ENCODE measurements at regions not wholly inside any gene's neighbourhood (a gene's known extent, or its start where the extent isn't known, plus 50 kb on each side); places are given as distances from the start of the nearest gene placed in this dataset.

DNA sequence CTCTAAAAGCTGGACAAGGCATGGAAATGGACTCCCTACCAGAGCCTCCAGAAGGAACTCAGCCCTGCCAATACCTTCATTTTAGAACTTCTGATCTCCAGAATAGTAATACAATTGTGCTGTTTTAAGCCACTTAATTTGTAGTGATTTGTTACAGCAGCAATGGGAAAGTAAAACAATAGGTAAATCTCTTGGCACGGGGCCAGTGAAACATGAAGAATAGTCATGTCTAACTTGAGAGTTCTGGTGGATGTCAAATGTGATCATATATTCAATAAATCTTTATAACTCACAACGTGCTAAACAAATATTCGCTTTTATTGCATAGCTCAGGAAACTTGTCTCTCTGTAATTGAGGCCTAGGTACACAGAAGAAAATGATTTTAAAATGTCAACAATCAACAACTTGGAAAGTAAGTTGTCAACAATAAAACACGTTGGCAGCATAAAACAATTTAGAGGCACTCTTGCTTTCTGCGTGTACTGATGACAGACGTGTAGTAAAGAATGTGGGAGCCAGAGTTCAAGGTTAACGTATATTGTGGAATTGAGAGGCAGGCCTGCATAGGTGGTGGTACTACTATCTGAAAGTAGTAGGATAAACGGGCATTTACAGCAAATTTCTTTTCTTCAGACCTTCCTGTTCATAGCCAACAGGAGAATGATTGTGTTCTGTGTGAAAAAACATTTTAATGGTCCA, 140.5 kb upstream of the OPRM1 start:
- no peak overlapping the region for H3K27ac ChIP-seq
- no peak for TF ChIP-seq ZFX (IDR thresholded peaks at IDR 0.05; ENCODE audit: borderline replicate concordance)
- TF ChIP-seq, protein P1, sequence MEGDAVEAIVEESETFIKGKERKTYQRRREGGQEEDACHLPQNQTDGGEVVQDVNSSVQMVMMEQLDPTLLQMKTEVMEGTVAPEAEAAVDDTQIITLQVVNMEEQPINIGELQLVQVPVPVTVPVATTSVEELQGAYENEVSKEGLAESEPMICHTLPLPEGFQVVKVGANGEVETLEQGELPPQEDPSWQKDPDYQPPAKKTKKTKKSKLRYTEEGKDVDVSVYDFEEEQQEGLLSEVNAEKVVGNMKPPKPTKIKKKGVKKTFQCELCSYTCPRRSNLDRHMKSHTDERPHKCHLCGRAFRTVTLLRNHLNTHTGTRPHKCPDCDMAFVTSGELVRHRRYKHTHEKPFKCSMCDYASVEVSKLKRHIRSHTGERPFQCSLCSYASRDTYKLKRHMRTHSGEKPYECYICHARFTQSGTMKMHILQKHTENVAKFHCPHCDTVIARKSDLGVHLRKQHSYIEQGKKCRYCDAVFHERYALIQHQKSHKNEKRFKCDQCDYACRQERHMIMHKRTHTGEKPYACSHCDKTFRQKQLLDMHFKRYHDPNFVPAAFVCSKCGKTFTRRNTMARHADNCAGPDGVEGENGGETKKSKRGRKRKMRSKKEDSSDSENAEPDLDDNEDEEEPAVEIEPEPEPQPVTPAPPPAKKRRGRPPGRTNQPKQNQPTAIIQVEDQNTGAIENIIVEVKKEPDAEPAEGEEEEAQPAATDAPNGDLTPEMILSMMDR (IDR thresholded peaks at IDR 0.05): no peak

DNA sequence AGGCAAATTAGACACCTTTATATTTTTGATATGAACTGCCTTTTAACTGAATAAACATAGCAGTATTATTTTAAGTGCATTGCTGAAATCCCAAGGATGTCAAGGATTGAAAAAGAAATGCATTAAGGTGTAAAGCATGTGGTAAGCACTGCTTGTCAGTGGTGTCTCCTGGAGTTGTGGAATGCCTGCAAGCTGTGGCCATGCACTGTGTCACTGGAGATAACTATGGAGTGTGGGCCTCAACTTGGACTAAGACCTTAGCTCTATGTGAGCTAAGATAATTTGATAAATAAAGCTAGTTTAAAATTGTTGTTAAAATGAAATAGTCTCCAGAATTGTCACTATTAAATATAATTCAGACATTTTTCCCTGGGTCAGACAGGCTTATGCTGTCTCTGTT, 156.6 kb upstream of the OPRM1 start:
- no peak overlapping the region for H3K27ac ChIP-seq
- TF ChIP-seq ZFX (IDR thresholded peaks at IDR 0.05; ENCODE audit: borderline replicate concordance): no peak
- TF ChIP-seq, protein P1 (IDR thresholded peaks at IDR 0.05): no peak

DNA sequence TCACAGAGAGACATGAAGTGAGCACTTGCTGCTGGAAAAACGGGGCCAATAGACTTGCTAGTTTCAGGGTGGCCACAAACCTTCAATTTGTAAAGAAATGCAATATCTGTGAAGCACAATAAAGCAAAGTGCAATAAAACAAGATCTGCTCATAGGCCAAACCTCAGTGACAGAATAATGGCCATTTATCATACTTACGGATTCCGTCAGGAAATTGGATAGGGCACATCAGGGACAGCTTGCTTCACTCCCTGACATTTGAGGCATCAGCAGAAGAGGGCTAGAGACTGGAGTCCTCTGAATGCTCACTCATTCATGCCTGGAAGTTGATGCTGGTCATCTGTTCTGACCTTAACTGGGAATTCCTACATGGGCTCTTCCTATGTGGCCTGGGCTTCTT, 165.5 kb upstream of the OPRM1 start:
- no peak for TF ChIP-seq ZFX (IDR thresholded peaks at IDR 0.05; ENCODE audit: borderline replicate concordance)
- TF ChIP-seq, protein P1 (IDR thresholded peaks at IDR 0.05): no peak
- H3K27ac ChIP-seq: no peak overlapping the region

DNA sequence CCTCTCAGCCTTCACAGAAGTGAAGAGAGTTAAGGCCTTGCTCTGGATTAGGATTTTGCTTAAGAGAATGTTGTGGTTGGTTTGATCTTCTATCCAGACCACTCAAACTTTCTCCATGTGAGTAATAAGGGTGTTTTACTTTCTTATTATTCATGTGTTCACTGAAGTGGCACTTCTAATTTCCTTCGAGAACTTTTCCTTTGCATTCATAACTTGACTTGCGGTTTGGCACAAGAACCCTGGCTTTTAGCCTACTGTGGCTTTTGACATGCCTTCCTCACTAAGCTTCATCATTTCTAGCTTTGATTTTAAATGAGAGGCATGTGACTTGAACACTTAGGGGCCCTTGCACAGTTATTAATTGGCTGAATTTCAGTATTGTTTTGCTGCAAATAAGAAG, 166.1 kb upstream of the OPRM1 start:
- H3K27ac ChIP-seq: no peak overlapping the region
- TF ChIP-seq, protein P1 (IDR thresholded peaks at IDR 0.05): no peak
- TF ChIP-seq ZFX (IDR thresholded peaks at IDR 0.05; ENCODE audit: borderline replicate concordance): no peak

DNA sequence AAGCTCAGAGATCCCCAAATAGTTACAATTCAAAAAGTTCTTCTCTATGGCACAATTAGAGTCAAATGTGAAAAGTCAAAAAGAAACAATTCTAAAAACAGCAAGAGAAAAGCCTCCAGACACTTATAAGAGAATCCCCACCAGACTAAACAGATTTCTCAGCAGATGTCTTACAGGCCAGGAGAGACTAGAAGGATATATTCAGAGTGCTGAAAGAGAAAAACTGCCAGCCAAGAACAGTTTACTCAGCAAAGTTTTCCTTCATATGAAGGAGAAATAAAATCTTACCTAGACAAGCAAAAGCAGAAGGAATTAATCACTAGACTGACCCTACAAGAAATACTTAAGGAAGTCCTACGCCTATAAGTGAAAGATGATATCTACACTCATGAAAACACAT, 176.1 kb upstream of the OPRM1 start:
- no peak overlapping the region for H3K27ac ChIP-seq
- TF ChIP-seq ZFX (IDR thresholded peaks at IDR 0.05; ENCODE audit: borderline replicate concordance): no peak
- TF ChIP-seq, protein P1 (IDR thresholded peaks at IDR 0.05): no peak

DNA sequence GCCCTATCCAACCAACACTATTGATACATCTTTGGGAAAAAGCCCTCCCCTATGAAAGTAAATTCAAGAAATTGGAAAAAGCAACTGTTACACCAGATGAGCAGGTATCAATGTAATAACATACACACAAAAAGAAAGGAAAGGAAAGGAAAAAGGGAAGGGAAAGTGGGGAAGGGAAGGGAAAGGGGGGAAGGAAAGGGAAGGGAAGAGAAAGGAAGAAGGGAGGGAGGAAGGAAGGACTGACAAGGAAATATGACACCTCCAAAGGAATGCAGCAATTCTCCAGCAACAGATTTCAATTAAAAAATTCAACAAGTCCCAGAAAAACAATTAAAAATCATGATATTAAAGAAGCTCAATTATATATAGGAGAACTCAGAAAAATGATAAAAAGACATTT, 176.9 kb upstream of the OPRM1 start:
- H3K27ac ChIP-seq: no peak overlapping the region
- TF ChIP-seq, protein P1 (IDR thresholded peaks at IDR 0.05): no peak
- TF ChIP-seq ZFX (IDR thresholded peaks at IDR 0.05; ENCODE audit: borderline replicate concordance): no peak

DNA sequence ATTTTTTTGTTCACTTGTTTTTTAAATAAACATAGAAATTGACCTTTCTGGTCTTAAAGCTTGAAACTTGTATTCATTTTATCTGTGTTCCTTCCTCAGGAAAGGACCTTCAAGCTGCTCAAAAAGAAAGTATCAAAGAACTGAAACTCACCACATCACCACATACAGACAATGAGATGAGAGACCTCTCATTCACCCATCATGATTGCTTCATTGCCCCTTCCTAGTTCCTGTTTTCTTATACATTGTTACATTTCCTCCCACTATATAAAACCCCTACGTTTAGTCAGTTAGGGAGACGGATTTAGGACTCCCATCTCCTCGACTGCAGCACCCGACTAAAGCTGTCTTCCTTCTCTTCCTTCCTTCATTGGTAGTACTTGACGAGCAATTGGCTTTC, 180.5 kb upstream of the OPRM1 start:
- H3K27ac ChIP-seq: no peak overlapping the region
- no peak for TF ChIP-seq ZFX (IDR thresholded peaks at IDR 0.05; ENCODE audit: borderline replicate concordance)
- TF ChIP-seq, protein P1 (IDR thresholded peaks at IDR 0.05): no peak
